Activated CD4-positive, alpha-beta T cell treated with anti-CD3 and anti-CD28 coated beads, Interleukin-2, amount 10 ng/mL, durations not matched to agents 7 days and 5 days (primary cell): ENCODE measurements at regions not wholly inside any gene's neighbourhood (a gene's known extent, or its start where the extent isn't known, plus 50 kb on each side); places are given as distances from the start of the nearest gene placed in this dataset.
"Not testable (repeated sequence)": the region's sequence is repeated elsewhere in the genome, so short reads cannot be mapped to it uniquely, and the experiment has no call there.

Source experiments
- CTCF ChIA-PET: fragments of 350-600 bp; sonication (Branson Sonifier 250); formaldehyde crosslinking; loops from one replicate; lab custom pipeline; 2021; ENCODE audit warnings: antibody characterized with exemption; lab: Charles Lee
- POLR2A ChIA-PET: fragments of 350-600 bp; sonication (Branson Sonifier 250); formaldehyde crosslinking; loops from one replicate; lab custom pipeline; 2021; ENCODE audit warnings: antibody characterized with exemption; lab: Charles Lee
- DNase-seq: peaks from one replicate; pipeline ENCODE4 v3.0.0-alpha.2; 2020
- H3K27ac Mint-ChIP-seq: one replicate; pipeline ENCODE4 v1.8.0; 2021; ENCODE audit warnings: mild to moderate bottlenecking, moderate library complexity, mixed read lengths
- H3K27me3 Mint-ChIP-seq: one replicate; pipeline ENCODE4 v1.8.0; 2021; ENCODE audit warnings: mixed read lengths
- H3K36me3 Mint-ChIP-seq: one replicate; pipeline ENCODE4 v1.8.0; 2021; ENCODE audit warnings: low read depth, mixed read lengths
- H3K4me1 Mint-ChIP-seq: one replicate; pipeline ENCODE4 v1.8.0; 2021; ENCODE audit warnings: mixed read lengths
- H3K4me3 Mint-ChIP-seq: one replicate; pipeline ENCODE4 v1.8.0; 2021; ENCODE audit warnings: mild to moderate bottlenecking, moderate library complexity, mixed read lengths
- H3K9me3 Mint-ChIP-seq: one replicate; pipeline ENCODE4 v1.8.0; 2021; ENCODE audit warnings: mixed read lengths

DNA sequence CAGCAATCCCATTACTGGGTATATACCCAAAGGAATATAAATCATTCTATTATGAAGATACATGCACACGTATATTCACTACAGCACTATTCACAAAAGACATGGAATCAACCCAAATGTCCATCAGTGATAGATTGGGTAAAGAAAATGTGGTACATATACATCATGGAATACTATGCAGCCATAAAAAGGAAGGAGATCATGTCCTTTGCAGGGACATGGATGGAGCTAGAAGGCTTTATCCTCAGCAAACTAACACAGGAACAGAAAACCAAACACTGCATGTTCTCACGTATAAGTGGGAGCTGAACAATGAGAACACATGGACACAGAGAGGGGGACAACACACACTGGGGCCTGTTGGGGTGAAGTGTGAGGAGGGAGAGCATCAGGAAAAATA, 139.9 kb upstream of the EXOC2 start:
- H3K4me3 Mint-ChIP-seq, H3K27ac Mint-ChIP-seq, DNase-seq, H3K36me3 Mint-ChIP-seq, H3K4me1 Mint-ChIP-seq, CTCF ChIA-PET, POLR2A ChIA-PET: not testable (repeated sequence)
- H3K9me3 Mint-ChIP-seq = peaks cover 14% of the 10 kb centered on the region
- peaks cover 11% of the 10 kb centered on the region for H3K27me3 Mint-ChIP-seq

DNA sequence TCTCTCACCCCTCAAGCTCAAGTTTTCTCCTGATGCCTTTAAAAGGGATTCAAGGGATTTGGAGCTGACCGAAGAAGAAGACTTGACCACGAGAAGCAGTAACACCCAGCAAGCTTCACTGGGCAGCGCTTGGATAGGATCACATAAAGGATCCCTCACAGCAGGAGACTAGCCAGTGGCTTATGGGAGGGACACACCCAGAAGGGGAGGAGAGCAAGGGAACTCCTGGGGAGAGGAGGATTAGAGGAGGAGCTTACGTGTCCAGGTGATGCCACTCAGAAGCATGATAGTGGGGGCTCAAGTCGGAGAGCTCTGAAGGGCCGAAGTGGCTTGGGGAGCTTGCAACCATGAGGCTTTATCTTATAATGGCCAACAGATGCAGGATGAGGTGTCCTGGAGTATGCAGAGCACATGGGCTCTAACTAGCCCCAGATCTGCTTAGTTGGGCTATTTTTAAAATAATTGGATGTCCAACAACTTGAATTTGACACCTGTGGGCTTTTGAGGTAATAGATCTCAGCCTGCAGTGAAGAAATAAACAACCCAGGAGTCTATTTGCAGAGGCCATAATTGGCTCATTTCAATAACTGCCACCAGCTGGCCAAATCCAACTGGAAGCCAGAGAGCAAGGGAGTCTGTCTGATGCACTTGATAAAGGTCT, 137.9 kb upstream of the EXOC2 start:
- ChIA-PET CTCF (interaction anchor here (1.0 kb wide), 1 partner anchor 11 kb away, joined by 3 read pairs; no protein-coding TSS in a partner anchor), POLR2A (no interaction called here)
- peak overlapping the region; percentile 9 for H3K27ac Mint-ChIP-seq

DNA sequence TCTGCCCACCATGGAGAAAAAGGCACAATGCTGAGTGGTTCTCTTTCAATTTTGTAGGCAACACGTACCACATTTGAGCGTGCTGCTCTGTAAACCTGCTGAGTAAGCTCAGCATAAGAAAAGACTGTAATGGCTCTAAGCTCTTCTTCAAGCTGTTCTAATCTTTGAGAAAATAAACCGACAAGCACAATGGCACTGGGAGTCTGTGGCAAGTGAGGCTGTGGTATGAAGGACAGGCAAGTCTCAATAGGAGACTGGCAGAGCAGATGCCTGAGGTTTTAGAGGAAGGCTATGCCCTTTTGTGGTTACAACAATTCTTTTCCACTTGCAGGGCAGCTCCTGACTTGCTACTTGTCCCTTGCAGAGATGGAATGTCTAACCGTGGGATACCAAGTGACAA, 136.7 kb upstream of the EXOC2 start:
- CTCF ChIA-PET = interaction anchor here (1.0 kb wide), 1 partner anchor 9 kb away, joined by 3 read pairs; no protein-coding TSS in a partner anchor
- Mint-ChIP-seq H3K4me1 (no peaks in the 10 kb centered on the region), H3K27me3 (peaks cover 20% of the 10 kb centered on the region), H3K4me3 (no peak overlapping the region), H3K27ac (no peak overlapping the region), H3K36me3 (peaks cover 3% of the 10 kb centered on the region), H3K9me3 (peaks cover 21% of the 10 kb centered on the region)
- POLR2A ChIA-PET = no interaction called here
- DNase-seq = no peak

More for the DNA sequence above, 137.9 kb upstream of the EXOC2 start:
- Mint-ChIP-seq H3K4me1 (no peaks in the 10 kb centered on the region), H3K9me3 (peaks cover 21% of the 10 kb centered on the region), H3K4me3 (no peak overlapping the region), H3K36me3 (peaks cover 3% of the 10 kb centered on the region), H3K27me3 (peaks cover 18% of the 10 kb centered on the region)
- no peak for DNase-seq

DNA sequence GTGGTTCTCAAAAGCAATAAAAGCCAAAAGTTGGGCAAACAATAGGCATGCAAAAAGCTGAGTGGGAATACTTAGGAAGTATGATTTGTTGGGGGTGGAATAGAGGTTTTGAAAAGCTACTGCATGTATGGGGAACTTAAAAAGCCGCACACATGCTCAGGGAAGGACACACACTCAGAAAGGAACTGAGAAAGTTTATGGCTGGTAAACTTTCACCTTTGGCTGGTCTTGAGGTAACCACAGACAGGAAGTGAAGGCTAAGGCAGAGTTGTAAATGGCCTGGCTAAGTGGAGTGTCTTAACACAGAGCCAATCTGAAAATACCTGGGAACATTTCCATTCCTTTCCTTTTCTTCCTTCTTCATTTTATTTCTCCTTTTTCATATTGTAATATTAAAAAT, 134.5 kb upstream of the EXOC2 start:
- Mint-ChIP-seq H3K27ac (no peak overlapping the region), H3K4me3 (no peak overlapping the region), H3K4me1 (no peaks in the 10 kb centered on the region), H3K36me3 (peaks cover 1% of the 10 kb centered on the region), H3K27me3 (peaks cover 25% of the 10 kb centered on the region), H3K9me3 (peaks cover 14% of the 10 kb centered on the region)
- CTCF ChIA-PET = no interaction called here
- DNase-seq = no peak
- POLR2A ChIA-PET = no interaction called here

DNA sequence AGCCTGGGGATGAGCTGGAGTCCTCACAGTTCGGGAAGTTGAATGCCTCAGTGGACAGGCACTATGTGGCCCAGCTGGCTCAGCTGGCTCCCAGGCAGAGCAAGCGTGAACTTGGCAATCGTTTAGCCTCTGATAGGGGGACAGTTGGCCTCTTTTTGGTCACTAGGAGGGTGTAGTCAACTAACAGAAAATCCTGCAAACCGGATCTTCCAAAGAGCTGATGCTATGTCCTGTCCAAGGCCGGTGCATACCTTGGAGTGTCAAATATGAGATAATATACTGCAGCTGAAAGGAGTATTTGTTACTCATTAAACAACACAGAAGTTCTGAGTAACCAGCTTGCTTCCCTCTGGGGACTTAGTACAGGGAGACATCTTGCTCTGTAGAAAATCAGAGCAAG, 126.2 kb upstream of the EXOC2 start:
- peaks cover 12% of the 10 kb centered on the region for H3K27me3 Mint-ChIP-seq
- ChIA-PET POLR2A (no interaction called here), CTCF (interaction anchor here (1.1 kb wide), 1 partner anchor 22 kb away, joined by 3 read pairs; no protein-coding TSS in a partner anchor)
- H3K36me3 Mint-ChIP-seq = no peaks in the 10 kb centered on the region
- H3K4me3 Mint-ChIP-seq = no peak overlapping the region
- H3K9me3 Mint-ChIP-seq = no peaks in the 10 kb centered on the region
- H3K27ac Mint-ChIP-seq = no peak overlapping the region
- peaks cover 10% of the 10 kb centered on the region for H3K4me1 Mint-ChIP-seq
- no peak for DNase-seq

DNA sequence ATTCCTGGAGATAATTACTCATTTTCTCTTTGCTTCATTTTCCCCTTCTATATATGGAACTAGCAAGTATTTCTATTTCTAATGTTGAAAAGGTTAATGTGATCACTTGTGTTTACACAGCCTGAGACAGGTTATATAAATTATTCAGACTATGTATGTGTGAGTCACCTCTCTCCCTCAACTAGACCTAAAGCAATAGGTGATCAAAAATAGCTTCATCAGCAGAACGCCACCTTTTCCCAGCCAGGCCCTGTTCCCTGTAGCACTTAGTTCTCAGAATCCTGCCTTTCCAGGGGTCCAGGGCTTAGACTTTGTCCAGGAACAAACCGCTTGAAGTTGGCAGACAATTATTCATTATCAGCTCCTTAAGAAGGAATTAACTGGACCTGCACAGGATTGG, 125.3 kb upstream of the EXOC2 start:
- H3K4me3 Mint-ChIP-seq = no peak overlapping the region
- DNase-seq = no peak
- H3K36me3 Mint-ChIP-seq = no peaks in the 10 kb centered on the region
- ChIA-PET CTCF (interaction anchor here (1.0 kb wide), 1 partner anchor 9 kb away, joined by 3 read pairs; no protein-coding TSS in a partner anchor), POLR2A (no interaction called here)
- no peak overlapping the region for H3K27ac Mint-ChIP-seq
- peaks cover 10% of the 10 kb centered on the region for H3K4me1 Mint-ChIP-seq
- H3K9me3 Mint-ChIP-seq = no peaks in the 10 kb centered on the region
- H3K27me3 Mint-ChIP-seq = peaks cover 10% of the 10 kb centered on the region

DNA sequence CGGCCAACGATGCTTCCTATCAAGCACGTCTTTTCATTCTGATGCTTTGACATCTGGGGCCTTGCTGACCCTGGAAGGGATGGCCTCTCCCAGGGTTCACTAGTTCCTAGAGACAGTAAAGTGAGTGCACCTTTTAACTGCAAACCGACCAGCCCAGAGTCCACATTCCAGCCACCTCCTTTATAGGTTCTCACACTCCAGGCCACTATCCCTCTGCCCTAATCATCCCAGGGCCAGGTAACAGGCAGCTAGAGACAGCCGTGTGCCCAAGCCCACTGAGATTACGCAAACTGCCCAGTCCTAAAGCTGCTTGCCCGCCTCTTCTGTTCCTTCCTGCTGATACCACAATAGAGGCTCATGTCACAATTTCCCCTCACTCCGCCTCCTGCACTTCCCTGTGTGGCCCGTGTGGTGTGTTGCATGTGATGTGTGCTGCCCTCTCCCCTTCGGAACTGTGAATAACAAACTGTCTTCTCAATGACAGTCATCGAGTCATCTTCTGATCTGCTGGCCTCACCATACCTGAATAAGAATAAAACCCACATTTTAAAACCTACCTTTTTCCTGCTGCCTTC, 123.7 kb upstream of the EXOC2 start:
- Mint-ChIP-seq H3K4me3 (no peak overlapping the region), H3K4me1 (peaks cover 10% of the 10 kb centered on the region), H3K9me3 (no peaks in the 10 kb centered on the region), H3K27ac (no peak overlapping the region), H3K36me3 (no peaks in the 10 kb centered on the region), H3K27me3 (peaks cover 7% of the 10 kb centered on the region)
- DNase-seq = peak; percentile 22
- CTCF ChIA-PET = no interaction called here
- POLR2A ChIA-PET = no interaction called here

DNA sequence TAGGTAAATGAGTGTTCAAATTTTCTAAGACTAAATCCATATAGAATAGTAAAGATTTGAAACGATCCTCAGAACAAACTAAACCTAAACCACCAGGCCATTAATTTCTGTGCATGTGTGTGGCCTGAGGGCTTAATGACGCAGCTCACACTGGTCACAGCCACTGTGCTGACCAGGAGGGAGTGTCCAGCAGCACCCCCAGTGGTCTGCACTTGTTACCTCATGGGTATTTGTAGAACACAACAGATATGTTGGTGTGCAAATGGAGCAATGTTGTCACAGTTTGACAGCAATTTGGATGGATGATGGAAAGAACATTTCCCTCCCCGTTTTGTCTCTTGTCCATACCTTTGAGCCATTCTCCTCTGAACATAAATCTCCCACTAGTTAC, 122.4 kb upstream of the EXOC2 start:
- DNase-seq = no peak
- POLR2A ChIA-PET = no interaction called here
- no peaks in the 10 kb centered on the region for H3K9me3 Mint-ChIP-seq
- no peaks in the 10 kb centered on the region for H3K36me3 Mint-ChIP-seq
- CTCF ChIA-PET = no interaction called here
- no peak overlapping the region for H3K4me3 Mint-ChIP-seq
- H3K4me1 Mint-ChIP-seq = peaks cover 10% of the 10 kb centered on the region
- peaks cover 2% of the 10 kb centered on the region for H3K27me3 Mint-ChIP-seq
- no peak overlapping the region for H3K27ac Mint-ChIP-seq

DNA sequence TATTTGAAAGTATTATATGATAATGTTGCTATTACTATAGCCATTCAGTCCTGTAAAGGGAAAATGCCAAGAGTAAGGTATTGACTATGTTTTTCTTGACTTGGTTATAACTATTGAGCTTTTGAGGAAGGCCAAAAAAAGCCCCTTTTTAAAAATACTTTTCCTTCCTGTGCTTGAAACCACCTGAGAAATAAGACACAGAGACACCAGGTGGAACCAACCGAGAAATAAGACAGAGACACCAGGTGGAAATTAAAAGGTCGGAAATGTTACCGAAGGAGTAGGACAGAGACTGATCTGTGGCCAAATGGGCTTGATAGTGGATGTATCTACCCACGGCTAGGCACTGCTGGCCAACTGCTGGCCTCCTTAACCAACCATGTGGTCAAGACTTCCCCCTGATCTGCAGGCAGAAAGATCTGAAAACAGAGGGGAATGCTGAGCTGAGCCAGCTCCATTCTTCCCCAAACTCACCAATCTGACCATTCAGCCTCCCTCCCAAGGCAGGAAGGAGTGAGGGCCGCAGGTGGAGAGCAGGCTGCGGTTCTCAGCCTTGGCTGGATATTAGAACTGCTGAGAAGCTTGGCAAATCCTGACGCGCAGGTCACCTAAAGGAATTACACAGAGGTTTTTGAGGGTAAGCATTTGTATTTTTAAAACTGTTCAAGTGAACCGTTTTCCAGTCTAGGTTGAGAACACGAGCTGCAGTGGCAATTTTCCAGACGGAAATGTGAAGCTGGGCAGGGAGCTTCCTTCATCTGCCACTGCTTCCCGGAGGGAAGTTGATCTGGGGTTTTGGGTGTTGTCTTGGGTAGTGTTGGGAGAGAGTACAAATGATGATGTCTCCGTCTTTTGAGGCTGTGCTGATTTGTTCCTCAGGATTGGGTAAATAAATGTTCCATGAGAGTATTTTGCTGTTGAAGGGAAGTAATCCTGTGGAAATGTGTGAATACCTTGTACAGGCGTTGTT, 121.7 kb upstream of the EXOC2 start:
- Mint-ChIP-seq H3K27me3 (peaks cover 2% of the 10 kb centered on the region), H3K27ac (no peak overlapping the region), H3K9me3 (no peaks in the 10 kb centered on the region), H3K36me3 (no peaks in the 10 kb centered on the region), H3K4me3 (no peak overlapping the region), H3K4me1 (peaks cover 10% of the 10 kb centered on the region)
- no peak for DNase-seq
- ChIA-PET POLR2A (no interaction called here), CTCF (interaction anchor here (0.7 to 1.2 kb wide), 3 partner anchors 17 to 744 kb away, joined by 3 to 4 read pairs (median 3); no protein-coding TSS in a partner anchor)

DNA sequence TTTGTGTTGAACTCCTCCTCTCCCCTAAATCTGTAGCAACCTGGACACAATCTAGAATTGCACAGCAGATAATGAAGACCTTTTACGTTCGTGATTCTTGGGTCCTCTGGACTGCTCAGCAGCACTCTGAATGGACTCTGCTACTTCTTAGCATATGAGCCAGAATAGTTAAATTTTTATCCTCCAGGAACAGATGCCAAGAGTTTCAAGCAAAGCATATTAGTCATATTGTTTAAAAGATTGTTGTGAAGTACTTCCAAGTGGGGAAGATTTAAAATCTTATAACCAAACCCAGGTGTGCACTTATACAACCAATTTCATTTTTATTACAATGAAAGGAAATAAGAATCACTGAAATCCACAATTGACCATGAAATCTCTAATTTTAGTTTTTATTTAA, 118.9 kb upstream of the EXOC2 start:
- no peak overlapping the region for H3K27ac Mint-ChIP-seq
- H3K4me1 Mint-ChIP-seq = peaks cover 5% of the 10 kb centered on the region
- ChIA-PET CTCF (no interaction called here), POLR2A (no interaction called here)
- no peaks in the 10 kb centered on the region for H3K36me3 Mint-ChIP-seq
- no peak overlapping the region for H3K4me3 Mint-ChIP-seq
- peaks cover 1% of the 10 kb centered on the region for H3K27me3 Mint-ChIP-seq
- no peak for DNase-seq
- H3K9me3 Mint-ChIP-seq = no peaks in the 10 kb centered on the region

DNA sequence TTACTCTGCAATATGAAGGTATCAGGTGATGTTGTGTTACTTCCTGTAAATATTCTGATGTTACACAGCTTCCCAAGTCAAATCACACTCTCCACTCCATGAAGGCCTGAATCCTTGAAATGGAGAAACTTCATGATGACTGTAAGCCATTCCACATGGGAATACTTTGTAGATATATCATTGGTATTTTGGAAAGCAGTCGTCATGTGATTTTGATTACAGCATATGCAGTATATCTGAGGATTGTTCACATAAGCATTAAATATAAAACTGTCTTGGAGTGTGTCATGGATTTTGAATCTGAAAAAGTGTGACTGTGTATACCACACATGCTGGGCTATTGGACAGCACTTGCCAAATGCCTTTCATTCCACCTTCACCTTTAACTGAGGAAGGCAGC, 118.3 kb upstream of the EXOC2 start:
- Mint-ChIP-seq H3K9me3 (no peaks in the 10 kb centered on the region), H3K4me3 (no peak overlapping the region), H3K36me3 (no peaks in the 10 kb centered on the region), H3K4me1 (no peaks in the 10 kb centered on the region), H3K27me3 (peaks cover 4% of the 10 kb centered on the region), H3K27ac (no peak overlapping the region)
- ChIA-PET POLR2A (no interaction called here), CTCF (no interaction called here)
- DNase-seq = no peak

DNA sequence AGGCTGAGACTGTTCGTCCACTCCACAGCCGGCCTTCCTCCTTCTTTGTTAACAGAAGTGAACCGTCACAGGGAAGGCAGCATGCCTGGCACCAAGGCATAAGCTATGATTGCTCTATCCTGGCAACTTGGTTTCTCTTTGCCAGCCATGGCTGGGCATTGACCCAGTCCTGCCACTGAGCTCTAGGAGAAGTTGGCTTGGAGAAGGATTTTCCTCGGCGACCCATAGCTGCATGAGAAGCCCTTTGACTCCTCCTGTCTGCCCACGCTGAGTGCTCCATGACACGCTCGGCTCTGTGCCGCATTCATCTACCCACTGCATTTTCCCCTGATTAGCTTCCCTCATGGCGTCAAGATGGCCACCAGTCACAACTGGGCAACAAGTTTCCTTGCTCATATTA, 111.8 kb upstream of the EXOC2 start:
- DNase-seq = no peak
- Mint-ChIP-seq H3K4me1 (no peaks in the 10 kb centered on the region), H3K4me3 (no peak overlapping the region), H3K27me3 (peaks cover 15% of the 10 kb centered on the region), H3K36me3 (no peaks in the 10 kb centered on the region), H3K9me3 (no peaks in the 10 kb centered on the region), H3K27ac (no peak overlapping the region)
- POLR2A ChIA-PET = no interaction called here
- CTCF ChIA-PET = interaction anchor here (0.6 kb wide), 1 partner anchor 39 kb away, joined by 3 read pairs; no protein-coding TSS in a partner anchor

DNA sequence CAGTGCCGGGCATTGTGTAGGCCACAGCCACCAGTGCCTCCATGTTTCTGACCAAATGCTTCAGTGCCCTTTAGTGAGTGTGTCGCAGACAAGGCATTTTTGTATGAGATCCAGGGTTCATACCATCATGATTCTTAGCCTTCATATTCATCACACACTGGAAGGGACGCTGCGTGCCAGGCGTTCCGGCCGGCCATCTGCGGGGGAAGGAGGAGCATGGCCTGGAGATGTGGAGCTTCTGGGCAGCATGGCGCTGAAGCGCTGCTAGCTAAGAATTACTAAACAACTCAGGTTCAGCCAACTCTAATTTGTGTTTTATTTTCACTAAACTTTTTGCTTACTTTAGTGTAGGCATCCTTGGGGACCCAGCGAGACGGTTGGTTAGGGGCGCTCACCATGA, 111.4 kb upstream of the EXOC2 start:
- H3K27me3 Mint-ChIP-seq = peaks cover 19% of the 10 kb centered on the region
- no peaks in the 10 kb centered on the region for H3K4me1 Mint-ChIP-seq
- H3K27ac Mint-ChIP-seq = no peak overlapping the region
- ChIA-PET CTCF (interaction anchor here (0.6 kb wide), 1 partner anchor 190 kb away, joined by 3 read pairs; no protein-coding TSS in a partner anchor), POLR2A (no interaction called here)
- H3K36me3 Mint-ChIP-seq = no peaks in the 10 kb centered on the region
- no peak overlapping the region for H3K4me3 Mint-ChIP-seq
- DNase-seq = no peak
- H3K9me3 Mint-ChIP-seq = no peaks in the 10 kb centered on the region
